Stimulated activated CD4-positive, alpha-beta T cell treated with anti-CD3 and anti-CD28 coated beads, Interleukin-4, amount 100 ng/mL, for 48 hours (primary cell): ENCODE measurements at regions not wholly inside any gene's neighbourhood (a gene's known extent, or its start where the extent isn't known, plus 50 kb on each side); places are given as distances from the start of the nearest gene placed in this dataset.
"Not testable (repeated sequence)": the region's sequence is repeated elsewhere in the genome, so short reads cannot be mapped to it uniquely, and the experiment has no call there.

ENCODE experiments used
- DNase-seq, 2 donors: peaks; one replicate each; pipeline ENCODE4 v3.0.0-alpha.2; 2020; ENCODE audit warnings: low read depth in 2 of 2

DNA sequence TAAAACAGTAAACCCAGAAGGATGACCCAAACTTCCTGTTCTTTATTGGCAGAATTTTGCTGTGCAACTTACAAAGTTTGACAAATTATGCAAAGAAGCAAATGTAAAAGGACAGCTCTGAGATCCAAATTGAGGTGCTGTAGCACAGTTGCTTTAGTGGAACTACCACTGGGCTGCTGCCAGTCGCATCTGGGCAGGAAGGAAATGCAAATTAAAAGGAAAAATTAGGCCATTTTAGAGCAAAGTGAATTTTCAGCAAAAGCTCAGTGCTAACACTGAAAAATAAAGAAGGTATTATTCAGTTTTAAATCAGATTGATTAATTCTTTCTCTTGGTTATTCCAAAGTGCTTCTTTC is 104.5 kb downstream of the ZMAT3 start:
- DNase-seq = no peak

DNA sequence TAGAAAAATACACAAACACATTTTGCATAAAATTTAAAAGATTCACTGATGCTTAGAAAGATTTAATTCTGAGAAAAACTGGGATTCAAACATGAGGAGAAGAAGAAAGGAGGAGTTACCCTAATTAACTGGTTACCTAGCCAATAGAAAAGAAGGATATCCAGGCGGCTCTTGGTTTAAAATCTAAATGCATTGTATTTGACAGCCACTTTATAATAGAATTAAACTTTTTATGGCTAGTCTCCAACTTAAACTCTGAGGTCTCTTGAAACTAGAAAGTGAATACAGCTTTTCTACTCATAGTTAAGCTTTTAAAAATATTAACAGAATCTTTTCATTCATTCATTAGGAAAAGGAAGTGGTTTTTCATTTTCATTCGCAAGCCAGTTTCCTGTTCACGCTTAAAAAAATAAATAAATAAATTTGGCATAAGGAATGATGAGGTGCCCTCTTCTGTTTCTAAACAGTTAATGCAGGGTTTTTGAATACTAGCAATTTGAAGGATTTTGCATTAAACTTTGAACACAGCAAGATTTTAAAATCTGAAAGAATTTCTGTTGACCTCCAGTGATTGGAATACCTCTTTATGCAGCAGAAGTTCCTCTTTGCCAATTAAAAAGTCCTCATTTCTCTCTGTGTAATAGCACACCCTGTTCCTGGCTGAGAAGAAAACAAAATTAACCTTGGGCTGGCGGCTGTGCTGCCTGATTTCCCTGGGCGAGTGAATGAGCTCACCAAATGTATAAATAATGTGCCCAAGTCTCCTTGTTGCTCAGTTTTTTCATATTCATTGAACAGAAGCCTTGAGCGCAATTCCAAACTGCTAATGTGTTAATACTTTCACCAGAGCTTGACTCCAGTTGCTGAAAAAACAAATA is 105.1 kb downstream of the ZMAT3 start:
- no peak for DNase-seq

DNA sequence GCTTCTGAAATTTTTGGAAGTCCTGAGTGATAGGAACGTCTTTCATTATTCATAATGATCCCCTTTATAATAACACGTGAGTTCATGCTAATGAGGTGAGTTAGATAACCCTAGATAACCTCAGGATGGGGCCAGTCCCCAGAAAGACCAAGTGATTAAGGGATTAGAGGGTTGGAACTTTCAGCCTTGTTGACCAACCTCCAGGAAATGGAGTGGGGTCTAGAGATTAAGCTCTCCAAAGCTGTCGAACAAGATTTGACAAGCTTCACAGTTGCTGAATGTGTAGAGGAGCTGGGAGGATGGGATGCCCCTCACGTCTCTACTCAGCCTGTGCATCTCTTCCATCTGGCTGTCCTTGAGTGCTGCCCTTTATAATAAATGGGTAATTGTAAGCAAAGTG is 107.1 kb downstream of the ZMAT3 start:
- no peak for DNase-seq

DNA sequence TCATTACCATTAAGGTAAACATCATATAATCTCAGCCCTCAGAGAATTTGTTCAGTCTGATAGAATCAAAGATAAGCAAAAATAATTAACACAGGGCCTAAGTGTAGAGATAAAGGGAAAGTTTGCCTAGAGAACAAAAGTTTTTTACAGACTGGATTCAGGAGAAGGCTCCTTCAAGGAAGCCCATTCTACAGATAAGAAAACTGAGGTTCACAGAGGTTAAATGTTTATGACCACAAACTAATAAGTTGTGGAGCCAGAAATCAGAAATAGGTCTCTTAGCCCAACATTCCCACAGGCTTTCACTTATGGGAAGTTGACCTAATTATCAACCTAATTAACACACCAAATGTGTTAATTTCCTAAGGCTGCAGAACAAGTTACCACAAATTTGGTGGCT is 110.7 kb downstream of the ZMAT3 start:
- no peak for DNase-seq

DNA sequence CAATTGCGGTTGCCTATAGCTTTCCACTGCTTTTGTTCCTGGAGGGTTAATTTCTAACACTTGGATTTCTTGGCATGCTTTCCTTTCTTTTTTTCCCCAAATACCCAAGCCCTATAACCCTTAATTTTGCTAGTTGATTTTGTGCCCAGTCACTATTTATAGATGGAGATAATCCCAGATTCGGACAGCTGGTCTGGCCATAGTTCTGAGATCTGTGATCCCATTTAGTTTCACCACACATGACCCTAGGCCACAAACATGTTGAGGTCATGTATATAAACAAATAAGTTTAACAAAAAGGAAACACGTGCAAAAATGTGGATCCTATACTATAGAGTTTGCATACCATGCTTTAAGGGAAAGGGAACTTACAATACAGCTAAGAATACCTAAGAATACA is 111.4 kb downstream of the ZMAT3 start:
- no peak for DNase-seq

DNA sequence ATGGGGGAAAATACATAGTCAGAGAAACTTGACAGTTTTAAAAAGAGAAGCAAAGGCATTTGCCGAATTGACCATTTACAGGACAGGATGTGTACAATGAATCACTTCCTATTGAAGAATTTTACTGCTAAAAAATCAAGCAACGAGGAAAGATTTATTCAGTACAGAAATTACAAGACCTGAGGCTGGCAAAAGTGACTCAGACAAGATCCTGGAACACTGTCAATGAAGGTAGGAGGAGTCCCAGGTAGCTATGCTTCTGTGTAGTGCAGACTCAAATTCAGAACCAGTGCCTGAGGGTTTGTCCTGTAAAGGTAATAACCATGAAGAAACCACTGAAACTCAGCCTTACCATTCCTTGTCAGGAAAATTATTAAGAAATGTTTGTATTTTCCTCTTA is 120.9 kb downstream of the ZMAT3 start:
- peak in 1 of 2 donors; percentile 0 for DNase-seq

DNA sequence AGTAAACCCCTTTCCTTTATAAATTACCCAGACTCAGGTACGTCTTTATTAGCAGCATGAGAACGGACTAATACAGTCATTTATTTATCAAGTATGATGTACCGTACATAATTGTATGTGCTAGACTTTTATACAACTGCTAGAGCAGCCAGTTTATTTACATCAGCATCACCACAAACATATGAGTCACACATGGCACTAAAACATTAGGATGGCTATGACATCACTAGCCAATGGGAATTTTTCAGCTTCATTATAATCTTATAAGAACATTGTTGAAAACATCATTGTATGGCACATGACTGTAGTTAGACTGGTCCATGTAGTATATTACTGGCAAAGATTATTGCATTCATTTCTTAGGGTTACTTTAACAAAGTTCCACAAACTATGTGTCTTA is 121.7 kb downstream of the ZMAT3 start:
- DNase-seq = no peak

DNA sequence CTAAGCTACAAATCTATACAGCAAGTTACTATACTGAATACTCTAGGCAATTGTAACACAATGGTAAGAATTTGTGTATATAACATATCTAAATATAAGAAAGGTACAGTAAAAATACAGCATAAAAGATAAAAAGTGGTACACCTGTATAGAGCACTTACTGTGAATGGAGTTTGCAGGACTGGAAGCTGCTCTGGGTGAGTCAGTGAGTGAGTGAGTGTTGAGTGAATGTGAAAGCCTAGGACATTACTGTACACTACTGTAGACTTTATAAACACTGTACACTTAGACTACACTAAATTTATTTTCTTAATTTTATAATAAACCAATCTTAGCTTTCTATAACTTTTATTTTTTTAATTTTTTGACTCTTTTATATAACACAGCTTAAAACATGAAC is 123.1 kb downstream of the ZMAT3 start:
- DNase-seq = no peak

DNA sequence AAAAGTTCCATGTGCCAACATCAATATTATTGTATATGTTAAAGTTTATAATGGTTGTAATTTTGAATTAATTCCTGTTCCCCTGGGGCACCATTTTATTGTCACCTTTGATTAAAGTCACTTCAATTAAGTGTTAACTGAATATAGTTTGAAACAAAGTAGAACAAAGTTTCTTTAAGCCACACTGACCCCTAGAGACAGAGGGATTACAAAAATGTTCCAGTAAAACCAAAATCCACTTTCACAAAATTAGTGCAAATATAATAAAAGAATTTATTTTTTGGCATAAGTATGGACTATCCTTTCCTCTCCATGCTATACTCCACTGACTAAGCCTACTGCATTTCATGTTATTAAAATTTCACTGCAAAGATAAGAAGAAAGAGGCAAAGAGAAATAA is 123.9 kb downstream of the ZMAT3 start:
- DNase-seq = no peak

DNA sequence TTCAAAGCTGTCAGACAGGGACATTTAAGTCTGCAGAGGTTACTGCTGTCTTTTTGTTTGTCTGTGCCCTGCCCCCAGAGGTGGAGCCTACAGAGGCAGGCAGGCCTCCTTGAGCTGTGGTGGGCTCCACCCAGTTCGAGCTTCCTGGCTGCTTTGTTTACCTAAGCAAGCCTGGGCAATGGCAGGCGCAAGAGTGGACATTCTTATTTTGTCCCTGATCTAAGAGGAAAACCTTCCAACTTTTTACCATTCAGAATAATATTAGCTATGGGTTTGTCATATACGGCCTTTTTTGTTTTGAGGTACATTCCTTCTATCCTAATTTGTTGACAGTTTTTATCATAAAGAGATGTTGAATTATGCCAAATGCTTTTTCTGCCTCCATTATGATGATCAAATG is 129.3 kb downstream of the ZMAT3 start:
- DNase-seq = not testable (repeated sequence)

DNA sequence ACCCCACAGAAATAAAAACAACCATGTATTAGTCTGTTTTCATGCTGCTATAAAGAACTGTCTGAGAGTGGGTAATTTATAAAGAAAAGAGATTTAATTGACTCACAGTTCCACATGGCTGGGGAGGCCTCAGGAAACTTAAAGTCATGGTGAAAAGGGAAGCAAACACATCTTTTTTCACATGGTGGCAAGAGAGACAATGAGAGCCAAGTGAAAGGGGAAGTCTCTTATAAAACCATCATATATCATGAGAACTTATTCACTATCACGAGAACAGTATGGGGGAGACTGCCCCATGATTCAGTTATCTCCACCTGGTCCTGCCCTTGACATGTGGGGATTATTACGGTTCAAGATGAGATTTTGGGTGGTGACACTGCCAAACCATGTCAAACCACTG is 141.5 kb downstream of the ZMAT3 start:
- no peak for DNase-seq

DNA sequence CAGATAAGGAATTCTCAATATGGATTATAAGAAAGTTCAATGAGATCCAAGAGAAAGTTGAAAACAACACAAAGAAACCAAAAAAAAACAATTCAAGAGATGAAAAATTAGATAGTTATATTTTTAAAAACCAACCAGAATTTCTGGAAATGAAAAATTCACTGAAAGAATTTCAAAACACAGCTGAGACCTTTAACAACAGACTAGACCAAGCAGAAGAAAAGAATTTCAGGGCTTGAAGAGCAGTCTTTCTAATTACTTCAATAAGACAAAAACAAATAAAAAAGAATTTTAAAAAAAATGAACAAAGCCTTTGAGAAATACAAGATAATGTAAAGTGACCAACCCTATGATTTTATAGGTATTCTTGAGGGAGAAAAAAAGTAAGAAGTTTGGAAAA is 155.4 kb downstream of the ZMAT3 start:
- DNase-seq = no peak

DNA sequence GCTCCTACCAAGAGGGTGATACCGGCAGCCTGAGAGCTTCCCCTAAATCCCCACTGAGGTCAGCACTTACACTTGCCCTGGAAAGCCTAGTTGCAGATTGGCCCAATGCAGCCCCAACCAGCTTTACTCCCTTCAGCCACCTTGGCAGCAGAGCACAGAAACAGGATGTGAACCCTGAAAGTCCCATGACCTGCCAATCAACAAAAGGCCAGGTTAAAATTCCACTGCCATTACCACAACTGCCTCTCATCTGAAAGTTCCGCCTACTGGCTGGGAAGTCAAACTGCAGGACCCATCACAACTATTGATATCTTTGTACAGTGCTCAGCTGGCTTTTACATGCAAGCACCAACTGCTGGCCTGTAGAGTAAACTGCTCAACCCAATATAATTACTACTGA is 156.2 kb downstream of the ZMAT3 start:
- DNase-seq = no peak

DNA sequence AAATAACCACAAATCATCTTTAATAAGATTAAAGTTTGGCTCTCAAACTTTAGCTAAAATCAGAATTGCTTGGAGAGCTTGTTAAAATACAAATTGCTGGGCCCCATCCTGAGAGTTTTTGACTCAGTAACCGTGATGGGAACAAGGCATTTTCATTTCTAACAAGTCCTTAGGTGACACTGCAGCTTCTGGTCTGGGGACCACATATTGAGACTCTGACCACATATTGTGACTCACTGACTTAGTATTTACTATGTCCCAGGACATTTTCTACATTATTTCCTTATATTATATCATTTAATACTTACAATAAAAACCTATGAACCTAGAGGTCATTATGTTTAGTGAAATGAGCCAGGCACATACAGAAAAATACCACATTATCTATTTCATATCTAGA is 164.5 kb downstream of the ZMAT3 start:
- DNase-seq = no peak

DNA sequence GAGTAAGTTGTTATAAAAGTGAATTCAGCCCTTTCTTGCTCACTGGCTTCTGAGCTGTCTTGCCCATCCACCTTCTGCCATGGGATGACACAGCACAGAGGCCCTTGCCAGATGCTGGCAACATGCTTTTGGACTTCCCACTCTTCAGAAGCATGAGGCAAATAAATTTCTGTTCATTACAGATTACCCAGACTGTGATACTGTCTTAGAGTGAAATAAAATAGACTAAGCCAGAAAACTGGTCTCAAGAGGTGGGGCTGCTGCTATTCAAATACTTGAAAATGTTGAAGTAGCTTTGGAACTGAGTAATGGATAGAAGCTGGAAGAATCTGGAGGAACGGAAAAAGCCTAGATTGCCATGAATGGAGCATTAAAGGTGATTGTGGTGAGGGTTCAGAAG is 170.4 kb downstream of the ZMAT3 start:
- no peak for DNase-seq

DNA sequence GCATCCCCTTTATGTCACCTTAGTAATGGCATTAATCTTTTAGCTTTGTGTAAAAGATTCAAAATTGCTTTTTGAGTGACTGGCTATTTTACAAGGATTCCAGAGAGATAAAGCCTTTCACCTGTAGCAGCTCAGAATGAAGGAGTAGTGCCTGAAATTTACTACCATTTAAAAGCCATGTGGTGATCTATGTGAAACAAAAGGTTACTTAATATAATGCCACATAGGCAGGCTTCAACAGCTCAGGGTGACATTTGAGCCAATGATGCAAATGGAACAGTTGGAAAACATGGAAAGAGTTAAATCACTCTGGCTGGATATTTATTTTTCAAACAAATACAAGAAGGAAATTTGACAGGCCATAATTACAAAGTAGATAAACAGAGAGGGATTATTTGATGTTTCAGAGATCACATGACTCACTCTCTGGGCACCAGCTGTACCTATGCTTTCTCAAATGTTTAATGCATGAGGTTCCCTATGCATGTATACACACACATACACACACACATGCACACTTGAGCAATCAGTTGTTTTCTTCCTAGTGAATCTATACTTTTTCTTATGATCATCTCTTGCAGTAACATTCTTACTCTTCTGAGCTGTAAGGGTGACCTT is 171.5 kb downstream of the ZMAT3 start:
- no peak for DNase-seq

DNA sequence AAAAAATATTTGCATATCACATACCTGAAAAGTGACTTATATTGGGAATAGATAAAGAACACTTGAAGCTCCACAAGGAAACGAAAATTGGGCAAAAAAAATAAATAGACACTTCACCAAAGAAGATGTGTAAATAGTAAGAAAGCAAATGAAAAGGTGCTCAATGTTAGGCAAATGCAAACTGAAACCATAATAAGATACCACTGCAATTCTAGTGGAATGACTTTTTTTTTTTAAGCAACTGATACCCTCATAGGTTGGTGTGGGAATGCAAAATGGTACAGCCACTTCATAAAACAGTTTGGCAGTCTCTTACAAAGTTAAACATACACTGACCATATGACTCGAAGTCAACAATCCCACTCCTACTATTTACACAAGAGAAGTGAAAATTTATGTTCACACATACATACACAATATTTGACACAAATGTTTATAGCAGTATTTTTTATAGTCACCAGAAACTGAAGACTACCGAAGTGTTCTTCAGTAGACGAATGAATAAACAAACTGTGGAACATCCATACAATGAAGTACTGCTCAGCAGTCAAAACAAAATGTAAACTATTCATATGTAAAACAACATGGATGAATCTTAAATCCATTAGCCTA is 176.3 kb downstream of the ZMAT3 start:
- no peak for DNase-seq
